Vagina (tissue), 2 donors: ENCODE measurements at regions not wholly inside any gene's neighbourhood (a gene's known extent, or its start where the extent isn't known, plus 50 kb on each side); places are given as distances from the start of the nearest gene placed in this dataset.

Source experiments
- DNase-seq, 2 donors: peaks; one replicate each; pipeline ENCODE4 v3.0.0-alpha.2; 2017; ENCODE audit errors: extremely low spot score in 2 of 2
- H3K27ac ChIP-seq: fragments of 200-600 bp; sonication (generic); one replicate; pipeline ENCODE4 v1.5.1; 2019
- H3K27me3 ChIP-seq: fragments of 200-600 bp; sonication (generic); one replicate; pipeline ENCODE4 v1.5.1; 2019
- H3K36me3 ChIP-seq, 2 donors: fragments of 200-600 bp; sonication (generic); one replicate each; pipeline ENCODE4 v1.5.1; 2017 to 2019
- H3K4me1 ChIP-seq: fragments of 200-600 bp; sonication (generic); one replicate; pipeline ENCODE4 v1.5.1; 2019
- H3K4me3 ChIP-seq, 2 donors: fragments of 200-600 bp; sonication (generic); 1 replicate in 1 of 2; 2 replicates in 1 of 2; pipeline ENCODE4 v1.5.1; 2016 to 2019
- H3K9me3 ChIP-seq: fragments of 200-600 bp; sonication (generic); one replicate; pipeline ENCODE4 v1.5.1; 2019
- POLR2A ChIP-seq, 2 donors: fragments of 450-650 bp; IDR thresholded peaks; one replicate each; pipeline ENCODE4 v1.6.1; 2017; ENCODE audit warnings: antibody characterized with exemption in 2 of 2, mild to moderate bottlenecking in 2 of 2, moderate library complexity in 2 of 2
- POLR2AphosphoS5 ChIP-seq, 2 donors: sonication (generic); formaldehyde crosslinking; IDR thresholded peaks; one replicate each; pipeline ENCODE4 v1.9.0; 2017; ENCODE audit warnings: antibody characterized with exemption in 2 of 2, mild to moderate bottlenecking in 2 of 2, low read depth in 1 of 2; ENCODE audit not compliant: insufficient read depth in 1 of 2
- intact Hi-C: fragments of 100-400 bp; cut with DNase I; formaldehyde crosslinking; loops from one replicate; pipeline ENCODE4 v1.15.1; 2023
- TF ChIP-seq, protein P1 (sequence below), 3 experiments: fragments of 450-650 bp in 2 of 3; fragments of 200-600 bp in 1 of 3; sonication (generic) in 1 of 3; IDR thresholded peaks; one replicate each; pipeline ENCODE4 v1.5.1; 2017 to 2019; ENCODE audit warnings: antibody characterized with exemption in 3 of 3, mild to moderate bottlenecking in 2 of 3, moderate library complexity in 2 of 3

GRCh38 chr18:42480441-42480840, 525.4 kb downstream of the PIK3C3 start:
- H3K9me3 ChIP-seq: no peaks in the 10 kb centered on the region

DNA sequence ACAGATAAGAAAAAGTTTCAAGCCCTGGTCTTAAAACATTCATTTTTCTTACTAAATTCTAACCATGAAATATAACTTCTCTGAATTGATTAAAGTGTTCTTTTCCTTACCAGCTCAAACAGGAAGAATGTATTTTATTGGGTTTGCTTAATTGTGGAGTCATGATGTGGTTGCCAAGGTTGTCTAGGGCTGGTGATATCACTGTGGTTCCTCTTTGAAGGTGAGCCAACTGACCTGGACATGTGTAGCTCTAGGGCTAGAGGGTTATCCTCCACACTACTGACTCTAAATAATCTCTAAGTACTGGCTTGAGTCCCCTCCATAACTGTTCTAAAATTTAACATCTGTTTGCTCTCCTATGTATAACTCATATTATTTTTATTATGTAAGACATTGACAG, 529.6 kb downstream of the PIK3C3 start:
- Histone ChIP-seq H3K27ac (no peak overlapping the region), H3K27me3 (no peaks in the 10 kb centered on the region), H3K9me3 (no peaks in the 10 kb centered on the region), H3K4me3 (no peak overlapping the region), H3K36me3 (no peaks in the 10 kb centered on the region), H3K4me1 (no peaks in the 10 kb centered on the region)
- intact Hi-C loops: no loop called here
- TF ChIP-seq POLR2A (IDR thresholded peaks at IDR 0.05) (no peak), POLR2AphosphoS5 (IDR thresholded peaks at IDR 0.05; ENCODE audit: insufficient read depth in 1 of 2, low read depth in 1 of 2) (no peak)
- TF ChIP-seq, protein P1, sequence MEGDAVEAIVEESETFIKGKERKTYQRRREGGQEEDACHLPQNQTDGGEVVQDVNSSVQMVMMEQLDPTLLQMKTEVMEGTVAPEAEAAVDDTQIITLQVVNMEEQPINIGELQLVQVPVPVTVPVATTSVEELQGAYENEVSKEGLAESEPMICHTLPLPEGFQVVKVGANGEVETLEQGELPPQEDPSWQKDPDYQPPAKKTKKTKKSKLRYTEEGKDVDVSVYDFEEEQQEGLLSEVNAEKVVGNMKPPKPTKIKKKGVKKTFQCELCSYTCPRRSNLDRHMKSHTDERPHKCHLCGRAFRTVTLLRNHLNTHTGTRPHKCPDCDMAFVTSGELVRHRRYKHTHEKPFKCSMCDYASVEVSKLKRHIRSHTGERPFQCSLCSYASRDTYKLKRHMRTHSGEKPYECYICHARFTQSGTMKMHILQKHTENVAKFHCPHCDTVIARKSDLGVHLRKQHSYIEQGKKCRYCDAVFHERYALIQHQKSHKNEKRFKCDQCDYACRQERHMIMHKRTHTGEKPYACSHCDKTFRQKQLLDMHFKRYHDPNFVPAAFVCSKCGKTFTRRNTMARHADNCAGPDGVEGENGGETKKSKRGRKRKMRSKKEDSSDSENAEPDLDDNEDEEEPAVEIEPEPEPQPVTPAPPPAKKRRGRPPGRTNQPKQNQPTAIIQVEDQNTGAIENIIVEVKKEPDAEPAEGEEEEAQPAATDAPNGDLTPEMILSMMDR (IDR thresholded peaks at IDR 0.05): no peak
- DNase-seq: no peak

More at GRCh38 chr18:42480441-42480840, 525.4 kb downstream of the PIK3C3 start:
- Histone ChIP-seq H3K36me3 (no peaks in the 10 kb centered on the region), H3K4me1 (no peaks in the 10 kb centered on the region), H3K4me3 (no peak overlapping the region), H3K27me3 (no peaks in the 10 kb centered on the region), H3K27ac (no peak overlapping the region)
- intact Hi-C loops: no loop called here
- TF ChIP-seq, protein P1 (IDR thresholded peaks at IDR 0.05): no peak
- TF ChIP-seq POLR2A (IDR thresholded peaks at IDR 0.05): no peak
- no peak for TF ChIP-seq POLR2AphosphoS5 (IDR thresholded peaks at IDR 0.05; ENCODE audit: insufficient read depth in 1 of 2, low read depth in 1 of 2)
- DNase-seq: no peak

GRCh38 chr18:42486271-42486670, 531.2 kb downstream of the PIK3C3 start:
- H3K27ac ChIP-seq: no peak overlapping the region
- TF ChIP-seq POLR2AphosphoS5 (IDR thresholded peaks at IDR 0.05; ENCODE audit: insufficient read depth in 1 of 2, low read depth in 1 of 2) (no peak), POLR2A (IDR thresholded peaks at IDR 0.05) (no peak)
- TF ChIP-seq, protein P1 (IDR thresholded peaks at IDR 0.05): no peak
- no peaks in the 10 kb centered on the region for H3K36me3 ChIP-seq
- no peaks in the 10 kb centered on the region for H3K9me3 ChIP-seq
- H3K4me3 ChIP-seq: no peak overlapping the region
- H3K4me1 ChIP-seq: no peaks in the 10 kb centered on the region
- intact Hi-C loops: no loop called here
- no peak for DNase-seq
- H3K27me3 ChIP-seq: no peaks in the 10 kb centered on the region

GRCh38 chr18:42508683-42509296, 553.8 kb downstream of the PIK3C3 start:
- Histone ChIP-seq H3K4me1 (no peaks in the 10 kb centered on the region), H3K27ac (no peak overlapping the region), H3K4me3 (no peak overlapping the region), H3K27me3 (no peaks in the 10 kb centered on the region), H3K36me3 (no peaks in the 10 kb centered on the region), H3K9me3 (no peaks in the 10 kb centered on the region)
- intact Hi-C loops: no loop called here
- no peak for DNase-seq
- no peak for TF ChIP-seq POLR2AphosphoS5 (IDR thresholded peaks at IDR 0.05; ENCODE audit: insufficient read depth in 1 of 2, low read depth in 1 of 2)
- TF ChIP-seq POLR2A (IDR thresholded peaks at IDR 0.05): no peak
- TF ChIP-seq, protein P1 (IDR thresholded peaks at IDR 0.05): no peak

DNA sequence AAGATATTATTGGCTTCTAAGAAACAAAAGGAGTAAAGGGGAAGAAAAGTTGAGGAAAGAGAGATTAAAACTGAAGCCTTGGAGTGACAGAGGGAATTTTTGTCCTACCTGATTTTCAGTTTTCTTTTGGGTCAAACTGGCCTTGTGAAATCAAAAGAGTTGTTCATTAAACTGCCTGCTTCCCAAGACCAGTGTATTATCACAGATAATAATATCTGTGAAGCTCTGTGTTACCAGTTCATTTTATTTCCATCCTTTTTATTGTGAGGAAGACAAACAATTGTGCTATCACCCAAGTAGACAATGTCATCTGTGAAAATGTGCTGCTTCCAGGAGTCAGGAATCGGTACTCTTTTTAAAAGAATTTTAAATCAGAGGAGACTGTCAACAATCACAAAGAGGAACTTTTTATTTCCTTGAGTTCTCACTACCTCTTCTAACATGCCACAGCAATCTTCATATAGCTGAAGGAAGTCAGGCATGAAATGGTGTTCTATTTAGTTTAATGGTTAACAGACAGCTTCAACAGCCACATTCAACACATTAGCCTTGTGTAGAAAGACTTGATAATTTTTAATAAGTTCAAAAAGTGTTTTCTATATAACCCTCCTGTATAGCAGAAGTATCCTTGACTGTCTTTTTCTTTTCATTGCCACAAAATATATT, 554.8 kb downstream of the PIK3C3 start:
- intact Hi-C loops: no loop called here
- no peak overlapping the region for H3K4me3 ChIP-seq
- DNase-seq: no peak
- no peaks in the 10 kb centered on the region for H3K27me3 ChIP-seq
- H3K9me3 ChIP-seq: no peaks in the 10 kb centered on the region
- no peaks in the 10 kb centered on the region for H3K36me3 ChIP-seq
- TF ChIP-seq POLR2A (IDR thresholded peaks at IDR 0.05) (no peak), POLR2AphosphoS5 (IDR thresholded peaks at IDR 0.05; ENCODE audit: insufficient read depth in 1 of 2, low read depth in 1 of 2) (no peak)
- TF ChIP-seq, protein P1 (IDR thresholded peaks at IDR 0.05): no peak
- H3K4me1 ChIP-seq: no peaks in the 10 kb centered on the region
- H3K27ac ChIP-seq: no peak overlapping the region
